ENCODE measurements at regions not wholly inside any gene's neighbourhood (a gene's known extent, or its start where the extent isn't known, plus 50 kb on each side); places are given as distances from the start of the nearest gene placed in this dataset.

GRCh38 chr12:76256904-76257303, 91.3 kb downstream of the BBS10 start:
- DNase-seq = no peak

- DNase-seq = no peak
Observed at GRCh38 chr12:76256321-76256720, 91.9 kb downstream of the BBS10 start.

GRCh38 chr12:76255692-76256091, 92.5 kb downstream of the BBS10 start:
- DNase-seq = no peak

GRCh38 chr12:76255281-76255680, 92.9 kb downstream of the BBS10 start:
- no peak for DNase-seq

- DNase-seq = no peak
Observed at GRCh38 chr12:76252031-76252430, 96.2 kb downstream of the BBS10 start.

GRCh38 chr12:76250256-76250655, 98.0 kb downstream of the BBS10 start:
- DNase-seq = no peak

- no peak for DNase-seq
Observed at GRCh38 chr12:76249501-76249900, 98.7 kb downstream of the BBS10 start.

- no peak for DNase-seq
Observed at GRCh38 chr12:76247992-76248391, 100.2 kb downstream of the BBS10 start.

- no peak for DNase-seq
Observed at GRCh38 chr12:76247026-76247646, 101.1 kb downstream of the BBS10 start.

GRCh38 chr12:76246611-76247010, 101.6 kb downstream of the BBS10 start:
- no peak for DNase-seq

- no peak for DNase-seq
Observed at GRCh38 chr12:76244300-76244699, 103.9 kb downstream of the BBS10 start.

GRCh38 chr12:76242813-76243550, 105.2 kb downstream of the BBS10 start:
- no peak for DNase-seq

- DNase-seq = no peak
Observed at GRCh38 chr12:76241371-76241770, 106.8 kb downstream of the BBS10 start.

GRCh38 chr12:76240281-76240680, 107.9 kb downstream of the BBS10 start:
- no peak for DNase-seq

- no peak for DNase-seq
Observed at GRCh38 chr12:76238688-76239087, 109.5 kb downstream of the BBS10 start.

GRCh38 chr12:76237086-76237701, 111.0 kb downstream of the BBS10 start:
- no peak for DNase-seq

- DNase-seq = no peak
Observed at GRCh38 chr12:76236640-76237039, 111.6 kb downstream of the BBS10 start.

GRCh38 chr12:76234741-76235140, 113.5 kb downstream of the BBS10 start:
- DNase-seq = no peak

- DNase-seq = no peak
Observed at GRCh38 chr12:76232013-76232412, 116.2 kb downstream of the BBS10 start.

- no peak for DNase-seq
Observed at GRCh38 chr12:76226956-76227355, 121.3 kb downstream of the BBS10 start.

- DNase-seq = no peak
Observed at GRCh38 chr12:76226397-76226796, 121.8 kb downstream of the BBS10 start.

GRCh38 chr12:76223869-76224268, 124.3 kb downstream of the BBS10 start:
- no peak for DNase-seq

- DNase-seq = no peak
Observed at GRCh38 chr12:76220980-76221379, 127.2 kb downstream of the BBS10 start.

GRCh38 chr12:76219806-76220205, 128.4 kb downstream of the BBS10 start:
- DNase-seq = no peak

All from stimulated activated CD4-positive, alpha-beta T cell treated with anti-CD3 and anti-CD28 coated beads, Interleukin-2, amount 100 ng/mL, for 24 hours (primary cell).